Left hindlimb (tissue), 1 donor: ENCODE measurements at regions not wholly inside any gene's neighbourhood (a gene's known extent, or its start where the extent isn't known, plus 50 kb on each side); places are given as distances from the start of the nearest gene placed in this dataset.
"Not testable (repeated sequence)": the region's sequence is repeated elsewhere in the genome, so short reads cannot be mapped to it uniquely, and the experiment has no call there.

Source experiments
- DNase-seq: peaks from one replicate; pipeline ENCODE4 v3.0.0-alpha.2; 2018

GRCh38 chr13:42485272-42485671 is 88.7 kb upstream of the TNFSF11 start:
- DNase-seq, result no peak

GRCh38 chr13:42486711-42487198 is 87.2 kb upstream of the TNFSF11 start:
- DNase-seq, result no peak

GRCh38 chr13:42487221-42487620 is 86.7 kb upstream of the TNFSF11 start:
- no peak for DNase-seq

GRCh38 chr13:42490676-42491075 is 83.3 kb upstream of the TNFSF11 start:
- DNase-seq, result no peak

- no peak for DNase-seq
Observed at GRCh38 chr13:42492372-42492920, 81.5 kb upstream of the TNFSF11 start.

GRCh38 chr13:42494157-42494556 is 79.8 kb upstream of the TNFSF11 start:
- DNase-seq, result no peak

GRCh38 chr13:42495255-42495654 is 78.7 kb upstream of the TNFSF11 start:
- no peak for DNase-seq

- DNase-seq, result no peak
Observed at GRCh38 chr13:42495751-42496150, 78.2 kb upstream of the TNFSF11 start.

- DNase-seq, result not testable (repeated sequence)
Observed at GRCh38 chr13:42496926-42497554, 76.9 kb upstream of the TNFSF11 start.

- DNase-seq, result no peak
Observed at GRCh38 chr13:42497798-42498197, 76.2 kb upstream of the TNFSF11 start.

GRCh38 chr13:42498521-42498920 is 75.4 kb upstream of the TNFSF11 start:
- DNase-seq, result no peak
